HG02970 (cell line): ENCODE measurements at regions not wholly inside any gene's neighbourhood (a gene's known extent, or its start where the extent isn't known, plus 50 kb on each side); places are given as distances from the start of the nearest gene placed in this dataset.
"Not testable (repeated sequence)": the region's sequence is repeated elsewhere in the genome, so short reads cannot be mapped to it uniquely, and the experiment has no call there.

Experiments
- ATAC-seq: cut with Tn5 transposase; IDR thresholded peaks from one replicate; pipeline ENCODE4 v1.9.1; 2021; ENCODE audit warnings: mild to moderate bottlenecking, moderate library complexity, moderate number of reproducible peaks; ENCODE audit not compliant: unreplicated experiment, low FRiP score

GRCh38 chr4:124111922-124112321 is 600.6 kb downstream of the ANKRD50 start:
- no peak for ATAC-seq

GRCh38 chr4:124118061-124118460 is 594.5 kb downstream of the ANKRD50 start:
- no peak for ATAC-seq

DNA sequence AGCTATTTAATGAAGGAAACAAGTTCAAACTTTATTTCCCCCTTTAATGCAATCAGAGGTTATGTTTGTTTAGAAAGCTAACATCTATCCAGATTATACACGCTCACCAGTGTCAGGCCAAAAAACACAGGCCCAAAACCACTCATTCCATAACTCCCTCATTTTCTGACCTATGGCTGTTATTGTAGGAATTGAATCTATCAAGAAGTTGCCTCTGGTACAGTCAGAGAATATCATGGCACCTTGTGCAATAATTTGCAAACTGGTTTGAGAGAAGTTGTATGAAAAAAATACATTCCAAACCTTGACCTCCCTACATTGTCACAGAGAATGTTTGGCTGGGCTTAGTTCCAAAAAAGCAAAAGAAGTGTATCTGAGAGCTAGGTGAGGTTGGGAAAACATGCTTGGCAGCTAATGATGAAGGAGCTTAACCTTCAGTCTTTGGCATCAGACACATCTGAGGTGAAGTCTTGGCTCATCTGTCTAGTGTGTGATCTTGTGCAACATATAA is 591.0 kb downstream of the ANKRD50 start:
- ATAC-seq: no peak

DNA sequence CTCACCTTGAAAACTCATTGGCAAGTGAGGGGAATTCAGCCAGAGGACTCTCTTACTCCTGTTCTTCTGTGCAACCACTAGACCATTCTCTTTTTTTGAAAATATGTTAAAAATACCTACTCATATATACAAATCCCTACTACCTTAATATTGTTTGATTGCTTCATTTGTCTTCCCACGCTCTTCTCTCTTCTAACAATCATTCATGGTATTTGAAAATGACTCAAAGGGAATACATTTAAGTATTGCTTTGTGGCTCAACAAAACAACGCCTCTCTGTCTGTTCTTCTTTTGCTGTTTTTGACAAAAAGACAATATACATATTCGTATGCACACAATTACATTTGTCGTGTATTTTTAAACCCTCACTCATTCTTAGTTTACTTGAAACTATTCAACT is 589.4 kb downstream of the ANKRD50 start:
- ATAC-seq: no peak

- ATAC-seq: no peak
Observed at GRCh38 chr4:124123721-124124120, 588.8 kb downstream of the ANKRD50 start.

DNA sequence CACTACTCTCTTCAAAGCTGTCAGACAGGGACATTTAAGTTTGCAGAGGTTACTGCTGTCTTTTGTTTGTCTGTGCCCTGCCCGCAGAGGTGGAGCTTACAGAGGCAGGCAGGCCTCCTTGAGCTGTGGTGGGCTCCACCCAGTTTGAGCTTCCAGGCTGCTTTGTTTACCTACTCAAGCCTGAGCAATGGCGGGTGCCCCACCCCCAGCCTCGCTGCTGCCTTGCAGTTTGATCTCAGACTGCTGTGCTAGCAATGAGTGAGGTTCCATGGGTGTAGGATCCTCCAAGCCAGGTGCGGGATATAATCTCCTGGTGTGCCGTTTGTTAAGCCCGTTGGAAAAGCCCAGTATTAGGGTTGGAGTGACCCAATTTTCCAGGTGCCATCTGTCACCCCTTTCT is 581.2 kb downstream of the ANKRD50 start:
- not testable (repeated sequence) for ATAC-seq

- no peak for ATAC-seq
Observed at GRCh38 chr4:124132161-124132560, 580.4 kb downstream of the ANKRD50 start.

- no peak for ATAC-seq
Observed at GRCh38 chr4:124133753-124134152, 578.8 kb downstream of the ANKRD50 start.

DNA sequence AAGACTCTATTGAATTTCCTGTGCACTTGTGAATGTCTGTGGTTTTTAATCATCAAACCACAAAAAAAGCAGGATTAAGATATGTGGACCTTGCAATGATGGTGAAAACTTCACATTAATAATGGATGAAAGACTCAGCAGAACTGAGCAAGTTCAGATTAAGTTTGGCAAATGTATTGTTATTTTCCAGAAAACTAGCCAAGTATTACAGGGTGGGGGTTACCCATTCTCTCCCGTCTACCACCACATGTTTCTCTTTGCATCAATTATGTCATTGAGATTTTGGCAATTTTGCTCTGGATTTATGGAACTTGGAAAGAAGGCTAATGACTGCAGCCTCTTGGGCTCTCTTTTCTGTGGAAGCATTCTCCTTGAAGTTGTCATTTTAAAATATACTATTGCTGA is 577.1 kb downstream of the ANKRD50 start:
- no peak for ATAC-seq

DNA sequence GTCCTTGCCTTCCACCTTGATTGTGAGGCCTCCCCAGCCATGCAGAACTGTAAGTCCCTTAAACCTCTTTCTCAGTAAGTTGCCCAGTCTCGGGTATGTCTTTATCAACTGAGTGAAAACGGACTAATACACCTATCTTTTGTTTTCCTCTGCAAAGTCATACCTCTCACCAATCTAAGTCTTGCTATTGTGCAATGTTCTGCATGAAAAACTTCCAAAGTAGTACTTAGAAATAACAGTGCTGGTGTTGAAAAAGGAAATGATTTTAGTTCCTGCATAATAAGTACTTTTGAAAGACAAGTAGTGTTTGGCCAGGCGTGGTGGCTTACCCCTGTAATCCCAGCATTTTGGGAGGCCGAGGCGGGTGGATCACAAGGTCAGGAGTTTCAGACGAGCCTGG is 573.5 kb downstream of the ANKRD50 start:
- no peak for ATAC-seq

DNA sequence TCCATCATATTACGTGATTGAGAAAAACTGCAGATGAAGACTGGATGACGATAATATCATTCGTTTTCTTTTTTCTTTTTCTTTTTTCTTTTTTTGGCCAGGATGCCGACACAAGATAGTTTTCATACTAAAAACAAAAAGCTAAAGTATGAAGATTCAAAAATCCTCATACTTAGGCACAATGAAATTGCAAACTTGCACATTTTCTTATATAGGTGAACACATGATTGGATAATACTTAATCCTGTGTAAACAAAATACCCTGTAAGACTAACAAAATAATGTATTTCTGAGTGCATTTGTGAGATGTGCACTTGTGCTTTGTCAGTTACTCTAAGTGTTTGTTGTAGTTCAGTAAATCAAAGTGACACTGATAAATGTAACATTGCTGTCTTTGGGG is 568.9 kb downstream of the ANKRD50 start:
- no peak for ATAC-seq

DNA sequence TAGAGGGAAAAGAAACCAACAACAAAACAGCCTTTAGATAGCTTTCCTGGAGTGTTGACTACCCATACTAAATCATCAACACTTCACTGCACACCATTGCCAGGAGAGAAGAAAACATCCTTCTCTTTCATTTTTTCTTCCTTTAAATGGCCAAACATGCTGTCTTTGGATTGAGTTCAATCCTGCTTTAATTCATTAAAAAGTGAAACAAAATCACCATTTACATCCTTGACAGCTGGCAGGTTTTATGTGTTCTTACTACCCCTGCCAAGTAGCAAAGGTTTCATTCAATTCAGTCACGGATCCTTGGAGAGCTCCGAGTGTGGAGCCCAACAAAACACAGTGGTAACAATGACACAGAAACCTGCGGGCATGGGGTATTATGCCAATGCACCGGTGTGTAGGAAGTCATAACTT is 568.3 kb downstream of the ANKRD50 start:
- ATAC-seq: no peak

GRCh38 chr4:124146068-124146467 is 566.5 kb downstream of the ANKRD50 start:
- no peak for ATAC-seq

DNA sequence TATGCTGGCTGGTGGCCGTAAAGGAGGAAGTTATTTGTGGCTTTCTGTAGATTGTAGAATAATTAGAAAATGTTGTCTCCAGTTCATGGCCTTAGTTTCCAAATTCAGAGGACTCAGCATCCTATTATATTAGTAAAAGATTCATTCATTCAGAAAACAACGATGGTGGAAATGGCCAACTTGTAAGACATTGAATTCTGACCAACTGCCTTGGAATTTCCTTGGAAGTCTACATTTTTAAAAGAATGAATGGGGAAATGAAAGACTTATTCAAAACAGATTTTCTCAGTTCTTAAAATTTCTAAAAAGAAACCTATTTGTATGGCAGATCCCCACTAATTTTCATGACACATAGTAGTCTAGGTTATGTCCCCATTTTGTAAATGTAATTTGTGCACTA is 561.5 kb downstream of the ANKRD50 start:
- ATAC-seq: no peak

DNA sequence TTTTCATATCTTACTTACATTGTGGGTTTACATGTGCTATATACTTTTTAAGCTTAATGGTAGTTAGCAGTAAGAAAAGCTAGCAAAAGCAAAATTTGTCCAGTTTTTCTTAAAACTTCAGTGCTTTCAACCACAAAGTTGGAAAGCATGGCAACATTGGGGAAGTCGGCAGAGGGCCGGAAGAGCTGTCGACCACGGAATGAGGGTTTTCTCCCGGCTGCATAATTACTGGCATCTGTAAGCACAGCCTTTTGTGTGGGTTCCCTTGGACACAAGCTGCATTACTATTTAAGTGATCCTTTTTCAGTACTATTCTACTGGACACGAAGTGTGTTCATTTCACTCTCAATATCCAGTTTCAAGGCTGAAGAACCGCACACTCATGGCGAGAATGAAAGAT is 560.4 kb downstream of the ANKRD50 start:
- ATAC-seq: no peak

DNA sequence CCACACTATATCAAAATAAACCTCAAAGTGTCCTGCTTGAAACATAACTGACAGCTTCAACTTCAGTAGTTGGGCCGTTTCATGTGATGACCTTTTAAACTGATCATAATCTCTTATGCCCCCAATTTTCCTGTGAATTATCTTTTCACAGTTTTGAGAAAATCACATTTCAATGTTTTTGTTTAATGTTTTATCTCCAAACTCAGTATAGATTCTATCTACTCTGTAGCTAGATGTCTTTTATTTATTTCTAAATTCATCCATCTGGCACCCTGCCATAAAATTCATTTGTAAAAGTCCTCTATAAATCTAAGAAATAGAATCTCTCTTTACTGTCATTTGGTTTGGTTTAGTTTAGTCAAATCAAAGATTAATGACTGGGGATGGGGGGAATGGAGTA is 557.3 kb downstream of the ANKRD50 start:
- no peak for ATAC-seq

- ATAC-seq: no peak
Observed at GRCh38 chr4:124157396-124158083, 555.0 kb downstream of the ANKRD50 start.

DNA sequence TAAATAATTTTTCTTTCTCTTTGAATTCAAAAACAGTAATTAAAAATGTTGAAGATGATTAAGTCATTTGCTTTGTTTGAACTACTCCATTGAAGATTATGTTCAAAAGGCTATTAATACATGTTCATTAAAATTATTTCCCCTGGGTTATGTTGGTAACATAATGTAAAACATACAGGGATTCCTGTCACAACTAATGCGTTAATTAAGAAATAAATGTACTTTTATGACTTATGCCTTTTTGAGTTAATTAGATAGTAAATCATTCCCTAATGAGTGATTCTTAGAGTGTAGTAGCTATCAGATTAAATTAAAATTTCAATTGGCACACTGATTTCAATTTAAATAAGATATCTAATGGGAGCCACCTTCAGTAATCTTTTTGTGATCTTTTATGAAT is 549.1 kb downstream of the ANKRD50 start:
- no peak for ATAC-seq

GRCh38 chr4:124167602-124168001 is 544.9 kb downstream of the ANKRD50 start:
- ATAC-seq: no peak

GRCh38 chr4:124169524-124169923 is 543.0 kb downstream of the ANKRD50 start:
- ATAC-seq: not testable (repeated sequence)

- ATAC-seq: no peak
Observed at GRCh38 chr4:124173912-124174311, 538.6 kb downstream of the ANKRD50 start.

GRCh38 chr4:124177647-124178425 is 534.7 kb downstream of the ANKRD50 start:
- ATAC-seq: no peak
